Glomerular visceral epithelial cell (primary cell): ENCODE measurements at regions not wholly inside any gene's neighbourhood (a gene's known extent, or its start where the extent isn't known, plus 50 kb on each side); places are given as distances from the start of the nearest gene placed in this dataset.

ENCODE experiments used
- DNase-seq: peaks from one replicate; pipeline ENCODE4 v3.0.0-alpha.2; 2016; ENCODE audit errors: extremely low spot score

GRCh38 chr11:81756864-81757595, 976.6 kb downstream of the FAM181B start:
- no peak for DNase-seq

- no peak for DNase-seq
Measured at GRCh38 chr11:81749245-81749644, 984.4 kb downstream of the FAM181B start.

- no peak for DNase-seq
Measured at GRCh38 chr11:81744336-81745116, 989.1 kb downstream of the FAM181B start.

GRCh38 chr11:81725701-81726100, 1008.0 kb downstream of the FAM181B start:
- no peak for DNase-seq

- DNase-seq = no peak
Measured at GRCh38 chr11:81717695-81718094, 1016.0 kb downstream of the FAM181B start.

GRCh38 chr11:81707881-81708280, 1025.8 kb downstream of the FAM181B start:
- no peak for DNase-seq

- no peak for DNase-seq
Measured at GRCh38 chr11:81705283-81705682, 1028.4 kb downstream of the FAM181B start.

GRCh38 chr11:81700076-81700475, 1033.6 kb downstream of the FAM181B start:
- DNase-seq = no peak

- no peak for DNase-seq
Measured at GRCh38 chr11:81687057-81687456, 1046.6 kb downstream of the FAM181B start.

- DNase-seq = no peak
Measured at GRCh38 chr11:81674211-81674610, 1059.5 kb downstream of the FAM181B start.

GRCh38 chr11:81673001-81673400, 1060.7 kb downstream of the FAM181B start:
- DNase-seq = no peak

- DNase-seq = no peak
Measured at GRCh38 chr11:81669935-81670543, 1063.6 kb downstream of the FAM181B start.

GRCh38 chr11:81658722-81659121, 1074.9 kb downstream of the FAM181B start:
- DNase-seq = no peak

GRCh38 chr11:81655351-81655750, 1078.3 kb downstream of the FAM181B start:
- DNase-seq = no peak

- no peak for DNase-seq
Measured at GRCh38 chr11:81647374-81647773, 1086.3 kb downstream of the FAM181B start.

GRCh38 chr11:81644239-81644840, 1089.3 kb downstream of the FAM181B start:
- peak; percentile 25 for DNase-seq

- DNase-seq = no peak
Measured at GRCh38 chr11:81634483-81634882, 1099.2 kb downstream of the FAM181B start.

GRCh38 chr11:81602508-81602907, 1131.2 kb downstream of the FAM181B start:
- no peak for DNase-seq

GRCh38 chr11:81596704-81597103, 1137.0 kb downstream of the FAM181B start:
- DNase-seq = no peak

- DNase-seq = no peak
Measured at GRCh38 chr11:81585390-81585933, 1148.2 kb downstream of the FAM181B start.

GRCh38 chr11:81579339-81579738, 1154.3 kb downstream of the FAM181B start:
- DNase-seq = no peak

GRCh38 chr11:81578571-81578970, 1155.1 kb downstream of the FAM181B start:
- DNase-seq = no peak
